ENCODE measurements at regions not wholly inside any gene's neighbourhood (a gene's known extent, or its start where the extent isn't known, plus 50 kb on each side); places are given as distances from the start of the nearest gene placed in this dataset.

- BruUV-seq (replicated peaks) = no TSS peak
- Histone ChIP-seq H3K9me3 (ENCODE audit: control insufficient read depth, insufficient read depth, low read length) (no peaks in the 10 kb centered on the region), H3K27ac (ENCODE audit: insufficient read depth, low read length) (no peak overlapping the region), H4K5ac (ENCODE audit: low read depth, low read length) (no peak overlapping the region), H3K4ac (ENCODE audit: low read depth, low read length) (no peak overlapping the region), H4K91ac (ENCODE audit: insufficient read depth, low read depth, low read length) (no peak overlapping the region), H2BK15ac (ENCODE audit: low read depth, low read length) (no peak overlapping the region), H3K79me1 (ENCODE audit: low read depth in 1 of 2, low read length in 2 of 2) (no peaks in the 10 kb centered on the region), H3K14ac (replicated peaks; ENCODE audit: low read depth, low read length) (no peak overlapping the region), H3K4me2 (ENCODE audit: low read depth, low read length) (no peak overlapping the region), H3K56ac (ENCODE audit: extremely low read depth, insufficient read depth, low read length) (no peak overlapping the region), H2BK20ac (ENCODE audit: low read depth, low read length) (no peak overlapping the region), H3K23ac (ENCODE audit: low read depth, low read length) (no peak overlapping the region), H2BK120ac (ENCODE audit: low read depth, low read length) (no peak overlapping the region), H3K4me3 (ENCODE audit: insufficient read depth, low read depth, low read length) (no peak overlapping the region), H3K18ac (ENCODE audit: low read depth, low read length) (no peak overlapping the region), H4K8ac (ENCODE audit: low read depth in 2 of 2, low read length in 2 of 2) (no peak overlapping the region), H3K27me3 (ENCODE audit: control insufficient read depth, insufficient read depth, low read length) (no peaks in the 10 kb centered on the region), H2BK5ac (ENCODE audit: low read depth, low read length, poor library complexity, severe bottlenecking) (no peak overlapping the region), H2AK9ac (replicated peaks; ENCODE audit: low read depth, low read length, poor library complexity) (no peak overlapping the region), H4K20me1 (ENCODE audit: insufficient read depth, low read length) (no peaks in the 10 kb centered on the region), H2AFZ (replicated peaks; ENCODE audit: low read length, poor library complexity) (no peak overlapping the region), H3K9me1 (ENCODE audit: insufficient read depth, low read length) (no peaks in the 10 kb centered on the region), H3K9ac (ENCODE audit: low read depth, low read length) (no peak overlapping the region), H3K4me1 (ENCODE audit: control insufficient read depth, insufficient read depth, low read length) (no peaks in the 10 kb centered on the region), H3K36me3 (ENCODE audit: control insufficient read depth, insufficient read depth, low read length) (no peaks in the 10 kb centered on the region), H2AK5ac (ENCODE audit: low read depth, low read length) (no peak overlapping the region)
- dilution Hi-C loops (cut with HindIII; ENCODE audit: low sequenced_read_pairs, unreplicated experiment) (no loop called here), in situ Hi-C loops (cut with MboI; ENCODE audit: low sequenced_read_pairs) (no loop called here), intact Hi-C loops (cut with micrococcal nuclease) (no loop called here)
- POLR2A ChIA-PET (ENCODE audit: unreplicated experiment) = no interaction called here
- no CpG with 5 or more reads among the region's 2 CpGs for WGBS, 2 experiments (ENCODE audit: extremely low coverage in 2 of 2, insufficient read length in 1 of 2)
- CTCF ChIA-PET = interaction anchor here (0.9 kb wide), 1 partner anchor 25 kb away, joined by 3 read pairs; no protein-coding TSS in a partner anchor
- no peak for ATAC-seq (ENCODE audit: low read depth)
- no peak for DNase-seq
- TF ChIP-seq CTCF (conservative IDR thresholded peaks at IDR 0.05; ENCODE audit: low read depth, low read length) = no peak
- TF ChIP-seq MXI1 (IDR thresholded peaks at IDR 0.05; ENCODE audit: borderline replicate concordance, low read depth, low read length) = no peak
- TF ChIP-seq MAZ (IDR thresholded peaks at IDR 0.05; ENCODE audit: borderline replicate concordance, low read depth, low read length) = no peak
- TF ChIP-seq FOS (IDR thresholded peaks at IDR 0.05; ENCODE audit: low read depth, low read length) = no peak
- no peak for TF ChIP-seq CHD1 (IDR thresholded peaks at IDR 0.05; ENCODE audit: low read depth, low read length)
- no peak for TF ChIP-seq NFE2L2 (IDR thresholded peaks at IDR 0.05; ENCODE audit: low read depth, low read length)
These were observed 191.5 kb upstream of the ASIC2 start for GRCh38 chr17:33484559-33484958.

All from IMR-90 (cell line).